Neural cell (in vitro differentiated cells): ENCODE measurements at regions not wholly inside any gene's neighbourhood (a gene's known extent, or its start where the extent isn't known, plus 50 kb on each side); places are given as distances from the start of the nearest gene placed in this dataset.

Experiments used
- H2AFZ ChIP-seq: fragments of 200-600, 300-800 bp; sonication (generic), shearing (Covaris generic); 2 replicates; pipeline ENCODE4 v1.6.0; 2014; ENCODE audit warnings: low read depth, mild to moderate bottlenecking, antibody characterized with exemption, low read length, moderate library complexity
- H3F3A ChIP-seq: fragments of 200-600 bp; shearing (Covaris generic); 2 replicates; pipeline ENCODE4 v1.6.1; 2016; ENCODE audit warnings: mild to moderate bottlenecking, moderate library complexity, mixed read lengths, antibody characterized with exemption, low read length; ENCODE audit not compliant: insufficient read depth, poor library complexity, severe bottlenecking
- H3K27ac ChIP-seq: fragments of 200-600, 300-800 bp; sonication (generic), shearing (Covaris generic); 2 replicates; pipeline ENCODE4 v1.5.1; 2014; ENCODE audit warnings: mild to moderate bottlenecking, low read length, moderate library complexity
- H3K27me3 ChIP-seq: fragments of 300-800, 200-600 bp; sonication (generic), shearing (Covaris generic); 2 replicates; pipeline ENCODE4 v1.6.0; 2014; ENCODE audit warnings: mild to moderate bottlenecking, low read depth, low read length, moderate library complexity; ENCODE audit not compliant: insufficient read depth
- H3K36me3 ChIP-seq: fragments of 300-800, 200-600 bp; sonication (generic), shearing (Covaris generic); 2 replicates; pipeline ENCODE4 v1.5.1; 2014; ENCODE audit warnings: mild to moderate bottlenecking, antibody characterized with exemption, low read length, moderate library complexity; ENCODE audit not compliant: insufficient read depth
- H3K4me2 ChIP-seq: fragments of 300-800, 200-600 bp; sonication (generic), shearing (Covaris generic); 2 replicates; pipeline ENCODE4 v1.6.0; 2014; ENCODE audit warnings: mild to moderate bottlenecking, low read length
- H3K4me3 ChIP-seq: fragments of 300-800, 200-600 bp; sonication (generic), shearing (Covaris generic); 2 replicates; pipeline ENCODE4 v1.5.1; 2014; ENCODE audit warnings: mild to moderate bottlenecking, low read length, moderate library complexity
- H3K79me2 ChIP-seq: fragments of 200-600 bp; shearing (Covaris generic); replicated peaks from 2 replicates; pipeline ENCODE4 v1.6.0; 2014; ENCODE audit warnings: mild to moderate bottlenecking, low read length, moderate library complexity; ENCODE audit not compliant: insufficient read depth
- H3K9ac ChIP-seq: fragments of 300-800, 200-600 bp; sonication (generic), shearing (Covaris generic); 2 replicates; pipeline ENCODE4 v1.6.1; 2016; ENCODE audit warnings: mild to moderate bottlenecking, low read length, mixed read lengths
- H3K9me2 ChIP-seq: fragments of 200-600 bp; shearing (Covaris generic); 2 replicates; pipeline ENCODE4 v1.6.1; 2016; ENCODE audit warnings: mild to moderate bottlenecking, low read length, mixed read lengths; ENCODE audit not compliant: insufficient read depth
- H3K9me3 ChIP-seq: fragments of 200-600, 300-800 bp; sonication (generic), shearing (Covaris generic); 2 replicates; pipeline ENCODE4 v1.6.1; 2016; ENCODE audit warnings: mild to moderate bottlenecking, mixed run types, low read length, moderate library complexity, mixed read lengths
- H4K20me1 ChIP-seq: fragments of 200-600 bp; shearing (Covaris generic); 2 replicates; pipeline ENCODE4 v1.6.1; 2016; ENCODE audit warnings: mild to moderate bottlenecking, mixed run types; ENCODE audit not compliant: insufficient read depth
- EP300 ChIP-seq: fragments of 450-650 bp; conservative IDR thresholded peaks from 2 replicates; pipeline ENCODE4 v1.6.1; 2014; ENCODE audit warnings: antibody characterized with exemption, mild to moderate bottlenecking, moderate library complexity; ENCODE audit not compliant: poor library complexity, severe bottlenecking
- EZH2 ChIP-seq: fragments of 200-600, 300-800 bp; shearing (Covaris generic), sonication (generic); IDR thresholded peaks from 2 replicates; pipeline ENCODE4 v1.6.1; 2014; ENCODE audit warnings: antibody characterized with exemption, low read length, borderline replicate concordance, mild to moderate bottlenecking; ENCODE audit not compliant: insufficient read depth, poor library complexity, severe bottlenecking
- MXI1 ChIP-seq: fragments of 450-650 bp; conservative IDR thresholded peaks from 2 replicates; pipeline ENCODE4 v1.6.1; 2014; ENCODE audit warnings: antibody characterized with exemption, mild to moderate bottlenecking; ENCODE audit not compliant: poor library complexity, severe bottlenecking
- POLR2AphosphoS5 ChIP-seq: IDR thresholded peaks from 2 replicates; pipeline ENCODE4 v1.6.1; 2012
- RAD21 ChIP-seq: fragments of 450-650 bp; conservative IDR thresholded peaks from 2 replicates; pipeline ENCODE4 v1.6.1; 2014; ENCODE audit warnings: antibody characterized with exemption, mild to moderate bottlenecking, moderate library complexity
- REST ChIP-seq: IDR thresholded peaks from 2 replicates; pipeline ENCODE4 v1.6.1; 2012; ENCODE audit warnings: borderline replicate concordance
- SMC3 ChIP-seq: fragments of 450-650 bp; conservative IDR thresholded peaks from 2 replicates; pipeline ENCODE4 v1.6.1; 2014; ENCODE audit warnings: antibody characterized with exemption, mild to moderate bottlenecking, moderate library complexity; ENCODE audit not compliant: poor library complexity
- TAF1 ChIP-seq: IDR thresholded peaks from 2 replicates; pipeline ENCODE4 v1.6.1; 2012; ENCODE audit warnings: low read depth
- TF ChIP-seq, protein P1 (sequence below): fragments of 450-650 bp; IDR thresholded peaks from 2 replicates; pipeline ENCODE4 v1.5.1; 2014; ENCODE audit warnings: antibody characterized with exemption, mild to moderate bottlenecking, moderate library complexity; ENCODE audit not compliant: poor library complexity, severe bottlenecking

DNA sequence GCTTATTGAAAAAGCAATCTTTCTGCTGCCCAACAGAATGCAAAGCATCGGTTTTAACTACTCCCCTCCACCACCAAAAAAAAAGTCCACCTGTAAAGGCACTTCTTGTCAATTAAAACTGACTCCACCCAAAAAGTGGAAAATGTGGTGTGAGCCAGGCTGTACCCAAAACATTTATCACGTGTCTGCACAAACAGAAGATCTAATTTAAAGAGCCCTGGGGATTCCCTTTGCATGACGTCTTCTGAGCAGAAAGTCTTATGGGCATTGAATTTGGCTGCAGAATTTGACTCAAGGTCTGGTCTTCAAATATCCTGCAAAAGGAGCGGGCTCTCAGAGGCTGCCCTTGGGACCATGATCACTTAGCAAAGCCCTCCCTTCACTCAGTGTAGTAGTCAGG, 358.3 kb upstream of the KLHL29 start:
- TF ChIP-seq EP300 (no peak), MXI1 (no peak), EZH2 (no peak)
- TF ChIP-seq, protein P1, sequence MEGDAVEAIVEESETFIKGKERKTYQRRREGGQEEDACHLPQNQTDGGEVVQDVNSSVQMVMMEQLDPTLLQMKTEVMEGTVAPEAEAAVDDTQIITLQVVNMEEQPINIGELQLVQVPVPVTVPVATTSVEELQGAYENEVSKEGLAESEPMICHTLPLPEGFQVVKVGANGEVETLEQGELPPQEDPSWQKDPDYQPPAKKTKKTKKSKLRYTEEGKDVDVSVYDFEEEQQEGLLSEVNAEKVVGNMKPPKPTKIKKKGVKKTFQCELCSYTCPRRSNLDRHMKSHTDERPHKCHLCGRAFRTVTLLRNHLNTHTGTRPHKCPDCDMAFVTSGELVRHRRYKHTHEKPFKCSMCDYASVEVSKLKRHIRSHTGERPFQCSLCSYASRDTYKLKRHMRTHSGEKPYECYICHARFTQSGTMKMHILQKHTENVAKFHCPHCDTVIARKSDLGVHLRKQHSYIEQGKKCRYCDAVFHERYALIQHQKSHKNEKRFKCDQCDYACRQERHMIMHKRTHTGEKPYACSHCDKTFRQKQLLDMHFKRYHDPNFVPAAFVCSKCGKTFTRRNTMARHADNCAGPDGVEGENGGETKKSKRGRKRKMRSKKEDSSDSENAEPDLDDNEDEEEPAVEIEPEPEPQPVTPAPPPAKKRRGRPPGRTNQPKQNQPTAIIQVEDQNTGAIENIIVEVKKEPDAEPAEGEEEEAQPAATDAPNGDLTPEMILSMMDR = no peak
- H3K36me3 ChIP-seq = no peaks in the 10 kb centered on the region
- H3K9me2 ChIP-seq = no peaks in the 10 kb centered on the region
- H3K9ac ChIP-seq = no peak overlapping the region
- no peak overlapping the region for H2AFZ ChIP-seq
- no peaks in the 10 kb centered on the region for H4K20me1 ChIP-seq
- H3K4me3 ChIP-seq = no peak overlapping the region
- no peak overlapping the region for H3K27ac ChIP-seq
- H3K79me2 ChIP-seq = no peaks in the 10 kb centered on the region
- no peaks in the 10 kb centered on the region for H3K9me3 ChIP-seq
- no peak overlapping the region for H3K4me2 ChIP-seq
- no peaks in the 10 kb centered on the region for H3F3A ChIP-seq
- no peaks in the 10 kb centered on the region for H3K27me3 ChIP-seq

DNA sequence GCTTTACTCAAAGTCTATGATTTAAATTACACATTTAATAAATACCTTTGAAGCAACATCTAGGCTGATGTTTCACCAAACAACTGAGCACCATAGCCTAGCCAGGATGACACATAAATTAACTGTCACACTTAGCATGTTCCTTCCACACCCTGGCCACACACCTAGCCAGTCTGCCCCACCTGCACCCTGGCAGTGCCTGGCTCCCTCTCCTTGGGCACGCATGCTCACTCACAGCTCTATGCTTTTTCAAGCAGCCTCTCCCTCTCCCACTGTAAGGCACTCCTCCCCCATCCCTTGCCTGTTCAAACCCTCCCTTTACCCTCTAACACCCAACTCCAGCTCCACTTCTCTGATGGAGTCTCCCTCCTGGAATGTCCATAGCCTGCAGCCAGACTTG, 357.6 kb upstream of the KLHL29 start:
- Histone ChIP-seq H3K9ac (no peak overlapping the region), H3K4me3 (no peak overlapping the region), H2AFZ (no peak overlapping the region), H3K27ac (no peak overlapping the region), H3F3A (no peaks in the 10 kb centered on the region), H3K79me2 (no peaks in the 10 kb centered on the region), H4K20me1 (no peaks in the 10 kb centered on the region), H3K36me3 (no peaks in the 10 kb centered on the region), H3K9me2 (no peaks in the 10 kb centered on the region), H3K4me2 (no peak overlapping the region), H3K27me3 (no peaks in the 10 kb centered on the region), H3K9me3 (no peaks in the 10 kb centered on the region)
- no peak for TF ChIP-seq POLR2AphosphoS5
- TF ChIP-seq RAD21 = no peak
- no peak for TF ChIP-seq REST
- no peak for TF ChIP-seq EZH2
- TF ChIP-seq TAF1 = no peak
- no peak for TF ChIP-seq EP300
- no peak for TF ChIP-seq MXI1
- TF ChIP-seq, protein P1 = no peak
- no peak for TF ChIP-seq SMC3
